ENCODE measurements at regions not wholly inside any gene's neighbourhood (a gene's known extent, or its start where the extent isn't known, plus 50 kb on each side); places are given as distances from the start of the nearest gene placed in this dataset.

DNA sequence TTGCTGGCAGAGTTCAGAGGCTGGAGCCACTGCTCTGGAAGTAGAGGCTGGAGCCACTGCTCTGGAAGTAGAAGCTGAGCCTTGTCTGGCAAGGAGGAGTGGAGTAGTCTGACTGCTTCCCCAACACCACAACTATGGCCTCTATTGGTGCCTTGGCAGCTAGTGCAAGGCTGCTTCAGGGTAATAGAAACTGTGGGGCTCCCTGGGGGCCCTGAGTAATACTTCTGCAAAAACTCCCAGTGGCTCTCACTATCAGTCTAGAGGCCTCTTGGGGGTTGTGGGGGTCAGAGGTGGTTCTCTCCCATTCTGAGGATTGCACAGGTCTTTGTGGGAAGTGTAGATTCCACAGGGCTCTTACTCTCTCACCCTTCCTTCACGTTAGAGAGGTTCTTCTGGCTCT is 629.0 kb upstream of the PTPRD start:
- Histone ChIP-seq H3K4me2 (ENCODE audit: low read depth, low read length) (no peak overlapping the region), H4K8ac (ENCODE audit: low read depth in 2 of 2, low read length in 2 of 2) (no peak overlapping the region), H3K9ac (ENCODE audit: low read depth, low read length) (no peak overlapping the region), H4K5ac (ENCODE audit: low read depth, low read length) (no peak overlapping the region), H3K9me1 (ENCODE audit: insufficient read depth, low read length) (no peaks in the 10 kb centered on the region), H2BK5ac (ENCODE audit: low read depth, low read length, poor library complexity, severe bottlenecking) (no peak overlapping the region), H3K9me3 (ENCODE audit: control insufficient read depth, insufficient read depth, low read length) (peaks cover 13% of the 10 kb centered on the region), H3K18ac (ENCODE audit: low read depth, low read length) (no peak overlapping the region), H3K56ac (ENCODE audit: extremely low read depth, insufficient read depth, low read length) (no peak overlapping the region), H2AK5ac (ENCODE audit: low read depth, low read length) (no peak overlapping the region), H3K36me3 (ENCODE audit: control insufficient read depth, insufficient read depth, low read length) (no peaks in the 10 kb centered on the region), H3K79me1 (ENCODE audit: low read depth in 1 of 2, low read length in 2 of 2) (no peaks in the 10 kb centered on the region), H2AK9ac (replicated peaks; ENCODE audit: low read depth, low read length, poor library complexity) (no peak overlapping the region), H2AFZ (replicated peaks; ENCODE audit: low read length, poor library complexity) (no peak overlapping the region), H2BK15ac (ENCODE audit: low read depth, low read length) (no peak overlapping the region), H3K27ac (ENCODE audit: insufficient read depth, low read length) (no peak overlapping the region), H3K4ac (ENCODE audit: low read depth, low read length) (no peak overlapping the region), H4K91ac (ENCODE audit: insufficient read depth, low read depth, low read length) (no peak overlapping the region), H3K23ac (ENCODE audit: low read depth, low read length) (no peak overlapping the region), H3K4me3 (ENCODE audit: insufficient read depth, low read depth, low read length) (no peak overlapping the region), H4K20me1 (ENCODE audit: insufficient read depth, low read length) (no peaks in the 10 kb centered on the region), H2BK120ac (ENCODE audit: low read depth, low read length) (no peak overlapping the region), H3K14ac (replicated peaks; ENCODE audit: low read depth, low read length) (no peak overlapping the region), H3K27me3 (ENCODE audit: control insufficient read depth, insufficient read depth, low read length) (no peaks in the 10 kb centered on the region), H3K4me1 (ENCODE audit: control insufficient read depth, insufficient read depth, low read length) (no peaks in the 10 kb centered on the region), H2BK20ac (ENCODE audit: low read depth, low read length) (no peak overlapping the region)
- DNase-seq (no peak), ATAC-seq (ENCODE audit: low read depth) (no peak)
- ChIA-PET POLR2A (ENCODE audit: unreplicated experiment) (no interaction called here), CTCF (no interaction called here)
- no TSS peak for BruUV-seq (replicated peaks)
- in situ Hi-C loops (cut with MboI; ENCODE audit: low sequenced_read_pairs) = no loop called here
- intact Hi-C loops (cut with micrococcal nuclease) = no loop called here
- dilution Hi-C loops (cut with HindIII; ENCODE audit: low sequenced_read_pairs, unreplicated experiment) = no loop called here
- no CpG with 5 or more reads among the region's 1 CpG for WGBS, 2 experiments (ENCODE audit: extremely low coverage in 2 of 2, insufficient read length in 1 of 2)
- TF ChIP-seq POLR2A (IDR thresholded peaks at IDR 0.05; ENCODE audit: low read depth, low read length) (no peak), CEBPB (IDR thresholded peaks at IDR 0.05; ENCODE audit: low read depth, low read length) (no peak)

Data from IMR-90 (cell line).